GM12878 (cell line): ENCODE measurements at regions not wholly inside any gene's neighbourhood (a gene's known extent, or its start where the extent isn't known, plus 50 kb on each side); places are given as distances from the start of the nearest gene placed in this dataset.

Experiments
- ATAC-seq: fragments of 200-7000 bp; cut with Tn5 transposase; 3 replicates; pipeline ENCODE4 v1.9.1; 2020; ENCODE audit warnings: mild to moderate bottlenecking, moderate library complexity
- BruUV-seq: library from RNA; stranded (reverse); fragments of 400-500 nt; replicated peaks from 2 replicates; lab custom pipeline; 2021; lab: Mats Ljungman, UMichigan
- CTCF ChIA-PET: fragments of 300-600 bp; sonication (Branson Sonifier 250); formaldehyde crosslinking; extraction: SDS; loops from one replicate; lab custom pipeline; 2021; ENCODE audit warnings: inconsistent platforms; lab: Yijun Ruan, JAX
- POLR2A ChIA-PET: fragments of 350-600 bp; formaldehyde crosslinking; extraction: SDS; loops from one replicate; lab custom pipeline; 2021; ENCODE audit warnings: inconsistent platforms; lab: Charles Lee
- RAD21 ChIA-PET: fragments of 300-600 bp; sonication (Branson Sonifier 250); formaldehyde crosslinking; loops from one replicate; lab custom pipeline; 2023; ENCODE audit warnings: antibody characterized with exemption; ENCODE audit not compliant: unreplicated experiment; lab: Charles Lee
- SMC1A ChIA-PET: fragments of 300-600 bp; sonication (Branson Sonifier 250); formaldehyde crosslinking; loops from one replicate; lab custom pipeline; 2023; ENCODE audit not compliant: unreplicated experiment, uncharacterized antibody; lab: Charles Lee
- DNase-seq: peaks from one replicate; pipeline ENCODE4 v3.0.0-alpha.2; 2011; ENCODE audit warnings: low read depth, low spot score
- FAIRE-seq: peaks from 3 replicates; lab custom pipeline; 2011; peaks lifted over from hg19 to GRCh38; lab: Jason Lieb, UNC
- H2AFZ ChIP-seq: 2 replicates; pipeline ENCODE4 v1.6.0; 2011; ENCODE audit warnings: low read depth, low read length, control low read depth; ENCODE audit not compliant: control insufficient read depth
- H3K27ac ChIP-seq: 2 replicates; pipeline ENCODE4 v1.5.1; 2011; ENCODE audit warnings: control low read depth; ENCODE audit not compliant: control insufficient read depth, insufficient read depth
- H3K27me3 ChIP-seq, 2 experiments: replicated peaks in 1 of 2; 2 replicates each; pipeline versions ENCODE4 v1.6.0 to v1.6.1; 2011; ENCODE audit warnings: low read length in 1 of 2; ENCODE audit not compliant: control insufficient read depth in 2 of 2, insufficient read depth in 2 of 2
- H3K36me3 ChIP-seq, 2 experiments: 2 replicates each; pipeline ENCODE4 v1.5.1; 2011; ENCODE audit warnings: low read length in 1 of 2; ENCODE audit not compliant: control insufficient read depth in 2 of 2, insufficient read depth in 2 of 2
- H3K4me1 ChIP-seq: 2 replicates; pipeline ENCODE4 v1.6.1; 2011; ENCODE audit warnings: mild to moderate bottlenecking, low read length, moderate library complexity, mixed read lengths; ENCODE audit not compliant: control insufficient read depth, insufficient read depth
- H3K4me2 ChIP-seq: 2 replicates; pipeline ENCODE4 v1.6.0; 2011; ENCODE audit warnings: control low read depth; ENCODE audit not compliant: control insufficient read depth, insufficient read depth
- H3K4me3 ChIP-seq: fragments of 200-600 bp; sonication (generic); 2 replicates; pipeline ENCODE4 v1.5.1; 2016
- H3K79me2 ChIP-seq: 2 replicates; pipeline ENCODE4 v1.6.0; 2011; ENCODE audit warnings: low read length; ENCODE audit not compliant: control insufficient read depth, insufficient read depth
- H3K9ac ChIP-seq: 2 replicates; pipeline ENCODE4 v1.8.0; 2011; ENCODE audit warnings: low read length, control low read depth, mixed read lengths; ENCODE audit not compliant: control insufficient read depth, insufficient read depth
- H3K9me3 ChIP-seq: replicated peaks from 3 replicates; pipeline ENCODE4 v1.5.1; 2011; ENCODE audit warnings: mild to moderate bottlenecking, low read length; ENCODE audit not compliant: control insufficient read depth, insufficient read depth
- H4K20me1 ChIP-seq: 2 replicates; pipeline ENCODE4 v1.6.0; 2011; ENCODE audit not compliant: control insufficient read depth, insufficient read depth
- CBX3 ChIP-seq: fragments of 200-600 bp; sonication (generic); IDR thresholded peaks from 2 replicates; pipeline ENCODE4 v1.6.1; 2016; ENCODE audit warnings: low read depth, borderline replicate concordance
- EGR1 ChIP-seq, 2 experiments: IDR thresholded peaks; 1 replicate in 1 of 2; 2 replicates in 1 of 2; pipeline ENCODE4 v1.6.1; 2011 to 2012; ENCODE audit warnings: low read depth in 2 of 2, low read length in 2 of 2, borderline replicate concordance in 1 of 2, mild to moderate bottlenecking in 1 of 2, moderate library complexity in 1 of 2
- JUNB ChIP-seq: IDR thresholded peaks from 2 replicates; pipeline ENCODE4 v1.6.1; 2016; ENCODE audit warnings: antibody characterized with exemption, mild to moderate bottlenecking
- JUND ChIP-seq: IDR thresholded peaks from 2 replicates; pipeline ENCODE4 v1.6.1; 2012; ENCODE audit warnings: low read depth, mild to moderate bottlenecking, low read length, improper control_type of control experiment, moderate library complexity
- MTA3 ChIP-seq: IDR thresholded peaks from 2 replicates; pipeline ENCODE4 v1.6.1; 2012; ENCODE audit warnings: low read length, inconsistent platforms, borderline replicate concordance
- NFXL1 ChIP-seq: fragments of 450-650 bp; IDR thresholded peaks from 2 replicates; pipeline ENCODE4 v1.6.1; 2017; ENCODE audit warnings: antibody characterized with exemption, mild to moderate bottlenecking, borderline replicate concordance
- NFYB ChIP-seq: IDR thresholded peaks from 2 replicates; pipeline ENCODE4 v1.6.1; 2011; ENCODE audit warnings: low read depth, mild to moderate bottlenecking, low read length, improper control_type of control experiment, moderate library complexity; ENCODE audit not compliant: insufficient read depth
- PBX3 ChIP-seq: IDR thresholded peaks from 2 replicates; pipeline ENCODE4 v1.6.1; 2011; ENCODE audit warnings: mild to moderate bottlenecking, low read depth, low read length, moderate library complexity; ENCODE audit not compliant: insufficient replicate concordance
- ZNF24 ChIP-seq: fragments of 450-650 bp; IDR thresholded peaks from 2 replicates; pipeline ENCODE4 v1.6.1; 2017; ENCODE audit warnings: antibody characterized with exemption, mild to moderate bottlenecking
- ZNF592 ChIP-seq: fragments of 450-650 bp; IDR thresholded peaks from 2 replicates; pipeline ENCODE4 v1.6.1; 2017; ENCODE audit warnings: mild to moderate bottlenecking, moderate library complexity
- WGBS: methylation state at CpG from one replicate; pipeline ENCODE4 v1.1.6; 2016; ENCODE audit warnings: low lambda C conversion rate; ENCODE audit not compliant: insufficient replicate concordance, insufficient coverage; ENCODE audit errors: missing lambda C conversion rate; 5-methylcytosine and 5-hydroxymethylcytosine counted together
- in situ Hi-C: fragments of 300-500 bp; cut with MboI; formaldehyde crosslinking; loops from 9 replicates; pipeline ENCODE4 v1.14.3; 2018; ENCODE audit warnings: mixed read lengths
- intact Hi-C: fragments of 100-400 bp; cut with micrococcal nuclease; formaldehyde crosslinking; loops from one replicate; pipeline ENCODE4 v1.14.2; 2022; ENCODE audit not compliant: unreplicated experiment
- TF ChIP-seq, protein P1 (sequence below), 3 experiments: IDR thresholded peaks in 2 of 3; conservative IDR thresholded peaks in 1 of 3; 2 replicates each; pipeline ENCODE4 v1.5.1; 2011; ENCODE audit warnings: low read depth in 3 of 3, low read length in 3 of 3, mild to moderate bottlenecking in 3 of 3, control low read depth in 2 of 3, moderate library complexity in 2 of 3, inconsistent platforms in 1 of 3, mixed read lengths in 1 of 3; ENCODE audit not compliant: control insufficient read depth in 2 of 3, insufficient read depth in 1 of 3; ENCODE audit errors: extremely low read depth in 1 of 3
- TF ChIP-seq, protein P2 (sequence below): fragments of 450-650 bp; conservative IDR thresholded peaks from 2 replicates; pipeline ENCODE4 v1.6.1; 2017; ENCODE audit warnings: mild to moderate bottlenecking, moderate library complexity

DNA sequence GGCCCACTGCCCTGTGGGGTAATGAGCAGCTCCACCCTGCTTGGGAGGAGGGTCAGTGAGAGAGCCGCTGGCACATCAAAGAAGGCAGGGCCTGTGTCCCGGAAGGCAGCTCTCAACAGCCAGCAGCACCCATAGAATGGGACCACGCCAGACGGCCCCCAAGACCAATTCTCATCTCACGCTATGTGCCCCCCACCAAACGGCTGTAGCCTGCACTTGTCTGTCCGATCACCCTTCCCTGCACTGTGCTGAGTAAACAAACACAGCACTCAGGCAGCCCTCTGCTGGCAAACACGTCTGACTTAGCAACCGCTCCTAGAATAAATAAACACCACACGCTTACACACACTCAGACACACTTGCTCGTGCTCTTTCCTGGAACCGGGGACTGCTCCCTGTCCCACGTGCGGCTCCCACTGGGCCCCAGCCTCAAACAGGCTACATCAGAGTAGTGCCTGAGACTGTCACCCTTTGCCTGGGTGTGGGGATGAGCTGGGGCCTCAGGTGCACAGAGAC is 53.2 kb upstream of the CDON start (continued):
- TF ChIP-seq, protein P1, sequence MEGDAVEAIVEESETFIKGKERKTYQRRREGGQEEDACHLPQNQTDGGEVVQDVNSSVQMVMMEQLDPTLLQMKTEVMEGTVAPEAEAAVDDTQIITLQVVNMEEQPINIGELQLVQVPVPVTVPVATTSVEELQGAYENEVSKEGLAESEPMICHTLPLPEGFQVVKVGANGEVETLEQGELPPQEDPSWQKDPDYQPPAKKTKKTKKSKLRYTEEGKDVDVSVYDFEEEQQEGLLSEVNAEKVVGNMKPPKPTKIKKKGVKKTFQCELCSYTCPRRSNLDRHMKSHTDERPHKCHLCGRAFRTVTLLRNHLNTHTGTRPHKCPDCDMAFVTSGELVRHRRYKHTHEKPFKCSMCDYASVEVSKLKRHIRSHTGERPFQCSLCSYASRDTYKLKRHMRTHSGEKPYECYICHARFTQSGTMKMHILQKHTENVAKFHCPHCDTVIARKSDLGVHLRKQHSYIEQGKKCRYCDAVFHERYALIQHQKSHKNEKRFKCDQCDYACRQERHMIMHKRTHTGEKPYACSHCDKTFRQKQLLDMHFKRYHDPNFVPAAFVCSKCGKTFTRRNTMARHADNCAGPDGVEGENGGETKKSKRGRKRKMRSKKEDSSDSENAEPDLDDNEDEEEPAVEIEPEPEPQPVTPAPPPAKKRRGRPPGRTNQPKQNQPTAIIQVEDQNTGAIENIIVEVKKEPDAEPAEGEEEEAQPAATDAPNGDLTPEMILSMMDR (IDR thresholded peaks at IDR 0.05 in 2 of 3, conservative IDR thresholded peaks at IDR 0.05 in 1 of 3; ENCODE audit: control insufficient read depth in 2 of 3, extremely low read depth in 1 of 3, insufficient read depth in 1 of 3, low read depth in 3 of 3, low read length in 3 of 3) = no peak

- H4K20me1 ChIP-seq = no peaks in the 10 kb centered on the region
- H3K4me2 ChIP-seq = no peak overlapping the region
- no peak overlapping the region for H2AFZ ChIP-seq
- no peaks in the 10 kb centered on the region for H3K9me3 ChIP-seq
- H3K4me1 ChIP-seq = peaks cover 2% of the 10 kb centered on the region
- H3K27ac ChIP-seq = no peak overlapping the region
- ChIA-PET CTCF (interaction anchor here (1.2 to 1.4 kb wide), 2 partner anchors 79 to 173 kb away, joined by 4 read pairs; no protein-coding TSS in a partner anchor), POLR2A (interaction anchor here (1.8 kb wide), 1 partner anchor 8 kb away, joined by 4 read pairs; no protein-coding TSS in a partner anchor), SMC1A (interaction anchor here (0.9 kb wide), 1 partner anchor 58 kb away, joined by 3 read pairs; no protein-coding TSS in a partner anchor), RAD21 (interaction anchor here (1.2 to 1.3 kb wide), 2 partner anchors 57 to 175 kb away, joined by 3 read pairs; no protein-coding TSS in a partner anchor)
- DNase-seq (no peak), ATAC-seq (peak; percentile 23), FAIRE-seq (no peak)
- no peaks in the 10 kb centered on the region for H3K79me2 ChIP-seq
- no peaks in the 10 kb centered on the region; a peak in 1 of 4 replicates for H3K27me3 ChIP-seq
- no peak overlapping the region for H3K4me3 ChIP-seq
- intact Hi-C loops = no loop called here
- in situ Hi-C loops = no loop called here
- BruUV-seq = no TSS peak
- WGBS = 4% methylated on average over 4 of the region's 4 CpGs
- H3K9ac ChIP-seq = no peak overlapping the region
- H3K36me3 ChIP-seq = no peaks in the 10 kb centered on the region
- TF ChIP-seq, protein P2, sequence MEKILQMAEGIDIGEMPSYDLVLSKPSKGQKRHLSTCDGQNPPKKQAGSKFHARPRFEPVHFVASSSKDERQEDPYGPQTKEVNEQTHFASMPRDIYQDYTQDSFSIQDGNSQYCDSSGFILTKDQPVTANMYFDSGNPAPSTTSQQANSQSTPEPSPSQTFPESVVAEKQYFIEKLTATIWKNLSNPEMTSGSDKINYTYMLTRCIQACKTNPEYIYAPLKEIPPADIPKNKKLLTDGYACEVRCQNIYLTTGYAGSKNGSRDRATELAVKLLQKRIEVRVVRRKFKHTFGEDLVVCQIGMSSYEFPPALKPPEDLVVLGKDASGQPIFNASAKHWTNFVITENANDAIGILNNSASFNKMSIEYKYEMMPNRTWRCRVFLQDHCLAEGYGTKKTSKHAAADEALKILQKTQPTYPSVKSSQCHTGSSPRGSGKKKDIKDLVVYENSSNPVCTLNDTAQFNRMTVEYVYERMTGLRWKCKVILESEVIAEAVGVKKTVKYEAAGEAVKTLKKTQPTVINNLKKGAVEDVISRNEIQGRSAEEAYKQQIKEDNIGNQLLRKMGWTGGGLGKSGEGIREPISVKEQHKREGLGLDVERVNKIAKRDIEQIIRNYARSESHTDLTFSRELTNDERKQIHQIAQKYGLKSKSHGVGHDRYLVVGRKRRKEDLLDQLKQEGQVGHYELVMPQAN = no peak
- no peak for TF ChIP-seq ZNF592
- TF ChIP-seq JUND = no peak
- TF ChIP-seq ZNF24 = no peak
- no peak for TF ChIP-seq JUNB
- TF ChIP-seq EGR1 (IDR thresholded peaks at IDR 0.05; ENCODE audit: borderline replicate concordance in 1 of 2, low read depth in 2 of 2, low read length in 2 of 2) = no peak
- TF ChIP-seq MTA3 = no peak
- no peak for TF ChIP-seq NFXL1
- no peak for TF ChIP-seq NFYB
- TF ChIP-seq PBX3 = no peak
- no peak for TF ChIP-seq CBX3
Measured at GRCh38 chr11:126115127-126115495, 52.4 kb upstream of the CDON start.
